Adrenal gland (tissue), 5 donors: ENCODE measurements at regions not wholly inside any gene's neighbourhood (a gene's known extent, or its start where the extent isn't known, plus 50 kb on each side); places are given as distances from the start of the nearest gene placed in this dataset.

ENCODE experiments used
- POLR2A ChIP-seq, 2 donors: fragments of 450-650 bp; IDR thresholded peaks; one replicate each; pipeline ENCODE4 v1.6.1; 2017; ENCODE audit warnings: antibody characterized with exemption in 2 of 2, mild to moderate bottlenecking in 2 of 2, moderate library complexity in 1 of 2
- TF ChIP-seq, protein P1 (sequence below), 6 experiments: fragments of 450-650 bp in 4 of 6; fragments of 200-600 bp in 2 of 6; sonication (generic) in 1 of 6; IDR thresholded peaks; 1 replicate in 5 of 6; 2 replicates in 1 of 6; pipeline versions ENCODE4 v1.5.1 to v1.8.0; 2016 to 2021; ENCODE audit warnings: antibody characterized with exemption in 6 of 6, mild to moderate bottlenecking in 2 of 6, moderate library complexity in 1 of 6
- donor health status: DM: no; HTN: no; CAD: no.

DNA sequence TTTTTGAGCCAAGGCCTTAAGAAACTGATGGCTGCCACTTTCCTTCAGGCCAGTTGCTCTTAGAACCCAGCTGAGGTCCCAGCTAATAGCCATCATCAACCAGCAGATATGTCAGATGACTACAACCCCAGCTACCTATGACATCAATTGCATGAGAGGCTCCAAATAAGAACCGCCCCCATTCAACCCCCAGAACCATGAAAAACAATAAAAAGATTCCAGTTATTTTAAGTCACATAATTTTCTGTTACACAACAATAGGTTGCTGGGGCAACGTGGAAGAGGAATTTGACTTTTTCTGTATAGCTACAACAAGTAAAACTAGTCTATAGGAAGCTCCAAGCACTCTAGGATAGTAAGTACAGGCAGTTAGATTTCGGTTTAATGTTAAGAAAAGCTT is 216.3 kb upstream of the MTNR1B start:
- TF ChIP-seq, protein P1, sequence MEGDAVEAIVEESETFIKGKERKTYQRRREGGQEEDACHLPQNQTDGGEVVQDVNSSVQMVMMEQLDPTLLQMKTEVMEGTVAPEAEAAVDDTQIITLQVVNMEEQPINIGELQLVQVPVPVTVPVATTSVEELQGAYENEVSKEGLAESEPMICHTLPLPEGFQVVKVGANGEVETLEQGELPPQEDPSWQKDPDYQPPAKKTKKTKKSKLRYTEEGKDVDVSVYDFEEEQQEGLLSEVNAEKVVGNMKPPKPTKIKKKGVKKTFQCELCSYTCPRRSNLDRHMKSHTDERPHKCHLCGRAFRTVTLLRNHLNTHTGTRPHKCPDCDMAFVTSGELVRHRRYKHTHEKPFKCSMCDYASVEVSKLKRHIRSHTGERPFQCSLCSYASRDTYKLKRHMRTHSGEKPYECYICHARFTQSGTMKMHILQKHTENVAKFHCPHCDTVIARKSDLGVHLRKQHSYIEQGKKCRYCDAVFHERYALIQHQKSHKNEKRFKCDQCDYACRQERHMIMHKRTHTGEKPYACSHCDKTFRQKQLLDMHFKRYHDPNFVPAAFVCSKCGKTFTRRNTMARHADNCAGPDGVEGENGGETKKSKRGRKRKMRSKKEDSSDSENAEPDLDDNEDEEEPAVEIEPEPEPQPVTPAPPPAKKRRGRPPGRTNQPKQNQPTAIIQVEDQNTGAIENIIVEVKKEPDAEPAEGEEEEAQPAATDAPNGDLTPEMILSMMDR (IDR thresholded peaks at IDR 0.05), result no peak
- no peak for TF ChIP-seq POLR2A (IDR thresholded peaks at IDR 0.05)
